ENCODE measurements at regions not wholly inside any gene's neighbourhood (a gene's known extent, or its start where the extent isn't known, plus 50 kb on each side); places are given as distances from the start of the nearest gene placed in this dataset.

- TF ChIP-seq ZNF600 (tag by site-specific recombination; IDR thresholded peaks at IDR 0.05) = no peak
- TF ChIP-seq ZNF184 (tag by site-specific recombination; IDR thresholded peaks at IDR 0.05) = no peak
- no peak for TF ChIP-seq ZNF704 (tag by site-specific recombination; IDR thresholded peaks at IDR 0.05)
- no peak for TF ChIP-seq ZNF280D (tag by site-specific recombination; IDR thresholded peaks at IDR 0.05)
- TF ChIP-seq ZNF239 (tag by site-specific recombination; IDR thresholded peaks at IDR 0.05) = no peak
- no peak for TF ChIP-seq KLF17 (tag by site-specific recombination; IDR thresholded peaks at IDR 0.05)
- no peak for TF ChIP-seq ZNF768 (tag by site-specific recombination; IDR thresholded peaks at IDR 0.05)
- TF ChIP-seq ZFP41 (tag by site-specific recombination; IDR thresholded peaks at IDR 0.05; ENCODE audit: borderline replicate concordance) = no peak
- no peak for TF ChIP-seq ZNF580 (tag by site-specific recombination; IDR thresholded peaks at IDR 0.05)
- TF ChIP-seq ZNF362 (tag by site-specific recombination; IDR thresholded peaks at IDR 0.05) = no peak
- POLR2A ChIA-PET = no interaction called here
- CTCF ChIA-PET = no interaction called here
- H3K9me3 ChIP-seq (ENCODE audit: control insufficient read depth, insufficient read depth, low read depth, low read length) = no peaks in the 10 kb centered on the region
- H3K36me3 ChIP-seq (ENCODE audit: control insufficient read depth in 2 of 2, insufficient read depth in 1 of 2, low read length in 2 of 2) = no peaks in the 10 kb centered on the region
- H3K4me3 ChIP-seq (ENCODE audit: low read depth, low read length) = no peak overlapping the region
- no peaks in the 10 kb centered on the region for H3K4me1 ChIP-seq (ENCODE audit: control insufficient read depth, insufficient read depth, low read length)
- H3K27ac ChIP-seq (ENCODE audit: extremely low read depth, low read depth, low read length) = no peak overlapping the region
Observed at GRCh38 chr13:34772881-34773280, 169.2 kb upstream of the NBEA start.

- CTCF ChIA-PET = interaction anchor here (0.7 kb wide), 1 partner anchor 866 kb away, joined by 3 read pairs; no protein-coding TSS in a partner anchor
- H3K27ac ChIP-seq (ENCODE audit: extremely low read depth, low read depth, low read length) = no peak overlapping the region
- H3K4me1 ChIP-seq (ENCODE audit: control insufficient read depth, insufficient read depth, low read length) = no peaks in the 10 kb centered on the region
- POLR2A ChIA-PET = no interaction called here
- H3K9me3 ChIP-seq (ENCODE audit: control insufficient read depth, insufficient read depth, low read depth, low read length) = no peaks in the 10 kb centered on the region
- H3K36me3 ChIP-seq (ENCODE audit: control insufficient read depth in 2 of 2, insufficient read depth in 1 of 2, low read length in 2 of 2) = no peaks in the 10 kb centered on the region
- H3K4me3 ChIP-seq (ENCODE audit: low read depth, low read length) = no peak overlapping the region
- TF ChIP-seq ZNF558 (tag by site-specific recombination; IDR thresholded peaks at IDR 0.05) = no peak
- TF ChIP-seq GLI4 (tag by site-specific recombination; IDR thresholded peaks at IDR 0.05) = no peak
- TF ChIP-seq PRDM6 (tag by site-specific recombination; IDR thresholded peaks at IDR 0.05) = no peak
- no peak for TF ChIP-seq KLF7 (tag by site-specific recombination; IDR thresholded peaks at IDR 0.05; ENCODE audit: borderline replicate concordance)
- no peak for TF ChIP-seq ZBTB20 (tag by site-specific recombination; IDR thresholded peaks at IDR 0.05)
- TF ChIP-seq WT1 (tag by site-specific recombination; IDR thresholded peaks at IDR 0.05) = no peak
- TF ChIP-seq ZNF202 (tag by site-specific recombination; IDR thresholded peaks at IDR 0.05; ENCODE audit: borderline replicate concordance) = no peak
- TF ChIP-seq ZNF114 (tag by site-specific recombination; IDR thresholded peaks at IDR 0.05) = no peak
- TF ChIP-seq ZNF830 (tag by site-specific recombination; IDR thresholded peaks at IDR 0.05; ENCODE audit: low read depth) = no peak
- TF ChIP-seq ZNF157 (tag by site-specific recombination; IDR thresholded peaks at IDR 0.05) = no peak
- no peak for TF ChIP-seq ZNF701 (tag by site-specific recombination; IDR thresholded peaks at IDR 0.05)
- TF ChIP-seq ZNF529 (tag by site-specific recombination; IDR thresholded peaks at IDR 0.05; ENCODE audit: insufficient replicate concordance) = no peak
- no peak for TF ChIP-seq ZFHX2 (tag by site-specific recombination; conservative IDR thresholded peaks at IDR 0.05)
- TF ChIP-seq ZNF16 (tag by site-specific recombination; IDR thresholded peaks at IDR 0.05; ENCODE audit: low read depth) = no peak
- TF ChIP-seq ZNF585B (tag by site-specific recombination; IDR thresholded peaks at IDR 0.05) = no peak
Observed at GRCh38 chr13:34776390-34776981, 165.6 kb upstream of the NBEA start.
